Ovary (tissue), 7 donors: ENCODE measurements at regions not wholly inside any gene's neighbourhood (a gene's known extent, or its start where the extent isn't known, plus 50 kb on each side); places are given as distances from the start of the nearest gene placed in this dataset.

Experiments used
- DNase-seq, 5 donors: peaks; one replicate each; pipeline ENCODE4 v3.0.0-alpha.2; 2019 to 2020
- H3K27ac ChIP-seq, 2 donors: fragments of 200-600 bp; one replicate each; pipeline versions ENCODE4 v1.5.1 to v1.8.0; 2019 to 2022
- H3K27me3 ChIP-seq: fragments of 200-600 bp; one replicate; pipeline ENCODE4 v1.8.0; 2022
- H3K36me3 ChIP-seq: fragments of 200-600 bp; sonication (generic); one replicate; pipeline ENCODE4 v1.5.1; 2019
- H3K4me1 ChIP-seq: one replicate; pipeline ENCODE4 v1.8.1; 2013; ENCODE audit warnings: mild to moderate bottlenecking, moderate library complexity; ENCODE audit not compliant: insufficient read depth
- H3K4me3 ChIP-seq: fragments of 200-600 bp; sonication (generic); one replicate; pipeline ENCODE4 v1.5.1; 2017
- H3K9me3 ChIP-seq, 2 donors: fragments of 200-600 bp in 1 of 2; sonication (generic) in 1 of 2; one replicate each; pipeline versions ENCODE4 v1.5.1 to v1.8.1; 2013 to 2019; ENCODE audit warnings: mild to moderate bottlenecking in 1 of 2, moderate library complexity in 1 of 2
- EP300 ChIP-seq: sonication (generic); formaldehyde crosslinking; IDR thresholded peaks from one replicate; pipeline ENCODE4 v1.6.1; 2017; ENCODE audit warnings: antibody characterized with exemption
- POLR2A ChIP-seq: fragments of 450-650 bp; IDR thresholded peaks from one replicate; pipeline ENCODE4 v1.6.1; 2017; ENCODE audit warnings: antibody characterized with exemption, mild to moderate bottlenecking, moderate library complexity
- WGBS, 3 donors: extraction: QIAGEN DNeasy Blood & Tissue Kit in 1 of 3; methylation state at CpG; one replicate each; pipeline versions ENCODE4 v1.1.5 to v1.1.7; 2013 to 2017; 5-methylcytosine and 5-hydroxymethylcytosine counted together
- intact Hi-C, 4 donors: fragments of 100-400 bp; cut with DNase I; formaldehyde crosslinking; loops; one replicate each; pipeline versions ENCODE4 v1.11.0 to v1.15.1; 2022 to 2023
- TF ChIP-seq, protein P1 (sequence below), 3 donors: fragments of 450-650 bp in 2 of 3; fragments of 200-600 bp in 1 of 3; IDR thresholded peaks; one replicate each; pipeline versions ENCODE4 v1.5.1 to v1.8.0; 2016 to 2022; ENCODE audit warnings: antibody characterized with exemption in 3 of 3, mild to moderate bottlenecking in 1 of 3
- donor health status: DM: no; HTN: no; CAD: no; lungs with moderate emphysema.
- donor health status: DM: no; HTN: no; CAD: no.
- donor health status: Bipolar disorder and iron deficiency.
- donor health status: DM: no; HTN: no; CAD: no.
- donor health status: DM: yes; HTN: yes; CAD: no.

DNA sequence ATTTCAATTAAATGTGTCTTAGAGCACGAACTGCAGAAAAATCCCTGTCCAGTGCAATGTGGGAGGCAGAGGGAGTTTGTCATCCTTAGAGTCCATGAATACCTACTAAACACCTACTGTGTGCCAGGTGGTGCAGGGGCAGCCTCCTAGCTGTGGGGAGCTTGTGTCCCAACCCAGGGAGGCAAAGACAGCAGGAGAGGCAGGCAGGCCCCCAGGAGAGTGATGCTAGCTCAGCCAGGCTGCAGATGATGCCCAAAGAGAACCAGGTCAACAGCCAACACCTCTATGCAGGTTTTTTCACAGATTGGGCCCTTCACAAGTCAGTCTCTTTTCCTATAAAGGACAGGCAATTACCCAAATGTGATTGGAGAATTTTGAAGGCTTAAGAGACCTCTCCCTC is 108.2 kb upstream of the UQCRFS1 start:
- no peak overlapping the region for H3K4me3 ChIP-seq
- H3K36me3 ChIP-seq: no peaks in the 10 kb centered on the region
- no peak for TF ChIP-seq EP300
- 54 to 67% (median 65%) methylated on average over 1 of the region's 1 CpG for WGBS, 3 donors
- DNase-seq: no peak
- intact Hi-C loops: no loop called here
- H3K27me3 ChIP-seq: no peaks in the 10 kb centered on the region
- no peak overlapping the region for H3K27ac ChIP-seq
- H3K9me3 ChIP-seq: no peaks in the 10 kb centered on the region
- no peaks in the 10 kb centered on the region for H3K4me1 ChIP-seq

DNA sequence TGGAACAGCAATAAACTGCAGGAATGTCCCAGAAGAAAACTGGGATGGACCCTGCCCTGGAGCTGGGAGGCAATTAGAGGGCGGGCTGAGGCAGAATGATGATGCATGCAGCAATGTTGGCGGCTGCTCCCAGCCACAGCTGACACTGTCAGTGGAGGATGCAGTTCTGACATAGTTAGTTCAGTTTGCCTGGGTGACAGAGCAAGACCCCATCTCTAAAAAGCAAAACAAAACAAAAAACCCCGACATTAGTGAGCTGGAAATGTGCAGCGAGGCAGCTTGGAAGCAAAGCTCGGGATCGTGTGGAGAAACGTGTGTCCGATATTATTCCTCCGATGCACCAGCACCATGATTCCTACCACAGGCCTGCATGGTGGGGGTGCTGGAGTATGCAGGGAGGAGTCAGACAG is 110.1 kb upstream of the UQCRFS1 start:
- DNase-seq: no peak
- Histone ChIP-seq H3K27ac (no peak overlapping the region), H3K27me3 (no peaks in the 10 kb centered on the region), H3K4me1 (no peaks in the 10 kb centered on the region), H3K36me3 (no peaks in the 10 kb centered on the region), H3K9me3 (no peaks in the 10 kb centered on the region), H3K4me3 (no peak overlapping the region)
- 64 to 80% (median 69%) methylated on average over 9 of the region's 9 CpGs for WGBS, 3 donors
- TF ChIP-seq POLR2A: no peak
- TF ChIP-seq, protein P1, sequence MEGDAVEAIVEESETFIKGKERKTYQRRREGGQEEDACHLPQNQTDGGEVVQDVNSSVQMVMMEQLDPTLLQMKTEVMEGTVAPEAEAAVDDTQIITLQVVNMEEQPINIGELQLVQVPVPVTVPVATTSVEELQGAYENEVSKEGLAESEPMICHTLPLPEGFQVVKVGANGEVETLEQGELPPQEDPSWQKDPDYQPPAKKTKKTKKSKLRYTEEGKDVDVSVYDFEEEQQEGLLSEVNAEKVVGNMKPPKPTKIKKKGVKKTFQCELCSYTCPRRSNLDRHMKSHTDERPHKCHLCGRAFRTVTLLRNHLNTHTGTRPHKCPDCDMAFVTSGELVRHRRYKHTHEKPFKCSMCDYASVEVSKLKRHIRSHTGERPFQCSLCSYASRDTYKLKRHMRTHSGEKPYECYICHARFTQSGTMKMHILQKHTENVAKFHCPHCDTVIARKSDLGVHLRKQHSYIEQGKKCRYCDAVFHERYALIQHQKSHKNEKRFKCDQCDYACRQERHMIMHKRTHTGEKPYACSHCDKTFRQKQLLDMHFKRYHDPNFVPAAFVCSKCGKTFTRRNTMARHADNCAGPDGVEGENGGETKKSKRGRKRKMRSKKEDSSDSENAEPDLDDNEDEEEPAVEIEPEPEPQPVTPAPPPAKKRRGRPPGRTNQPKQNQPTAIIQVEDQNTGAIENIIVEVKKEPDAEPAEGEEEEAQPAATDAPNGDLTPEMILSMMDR (IDR thresholded peaks at IDR 0.05): no peak
- no peak for TF ChIP-seq EP300
- intact Hi-C loops: no loop called here

DNA sequence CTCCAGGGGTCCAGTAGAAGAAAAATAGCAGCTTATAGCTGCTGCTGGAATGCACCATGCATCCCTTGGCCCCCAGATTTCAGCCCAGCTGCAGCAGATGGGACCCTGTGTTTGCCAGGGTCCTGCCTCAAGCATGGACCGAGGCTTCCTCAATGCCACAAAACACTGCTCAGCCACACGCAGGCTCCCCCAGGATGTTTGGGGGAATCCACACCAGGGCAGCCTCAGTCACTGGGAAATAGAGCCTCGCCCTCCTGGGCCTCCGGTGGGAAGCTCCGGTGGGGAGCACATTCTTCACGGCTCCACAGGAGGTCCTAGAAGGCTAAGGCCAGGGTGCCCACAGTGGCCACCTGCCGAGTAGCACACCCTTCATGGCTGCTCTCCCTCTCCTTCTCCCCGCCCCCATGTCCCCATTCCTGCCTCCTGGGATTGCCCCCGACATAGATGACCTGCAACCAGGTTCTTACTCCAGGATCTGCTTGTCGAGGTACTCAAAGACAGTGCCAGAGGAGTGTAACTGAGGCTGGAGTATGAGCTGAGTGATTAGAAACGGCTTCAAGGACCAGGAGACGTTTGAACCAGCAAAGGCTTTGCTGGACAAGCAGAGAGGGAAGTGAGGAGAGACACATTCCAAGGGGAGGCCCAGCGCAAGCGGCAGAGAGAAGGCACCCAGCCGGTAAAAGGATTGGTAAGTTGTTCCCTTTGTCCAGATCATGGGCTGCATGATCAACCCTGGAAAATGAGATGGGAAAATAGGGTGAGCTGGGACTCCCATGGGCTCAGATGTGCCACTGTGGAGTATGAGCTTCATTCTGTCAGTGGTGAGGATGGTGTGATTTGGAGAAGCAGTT is 110.7 kb upstream of the UQCRFS1 start:
- intact Hi-C loops: no loop called here
- H3K4me3 ChIP-seq: no peak overlapping the region
- WGBS, 3 donors: 65 to 78% (median 71%) methylated on average over 15 of the region's 15 CpGs
- no peak overlapping the region for H3K27ac ChIP-seq
- H3K9me3 ChIP-seq: no peaks in the 10 kb centered on the region
- TF ChIP-seq, protein P1 (IDR thresholded peaks at IDR 0.05): no peak
- TF ChIP-seq EP300 (no peak), POLR2A (no peak)
- no peaks in the 10 kb centered on the region for H3K27me3 ChIP-seq
- no peaks in the 10 kb centered on the region for H3K36me3 ChIP-seq
- DNase-seq: no peak
- no peaks in the 10 kb centered on the region for H3K4me1 ChIP-seq

DNA sequence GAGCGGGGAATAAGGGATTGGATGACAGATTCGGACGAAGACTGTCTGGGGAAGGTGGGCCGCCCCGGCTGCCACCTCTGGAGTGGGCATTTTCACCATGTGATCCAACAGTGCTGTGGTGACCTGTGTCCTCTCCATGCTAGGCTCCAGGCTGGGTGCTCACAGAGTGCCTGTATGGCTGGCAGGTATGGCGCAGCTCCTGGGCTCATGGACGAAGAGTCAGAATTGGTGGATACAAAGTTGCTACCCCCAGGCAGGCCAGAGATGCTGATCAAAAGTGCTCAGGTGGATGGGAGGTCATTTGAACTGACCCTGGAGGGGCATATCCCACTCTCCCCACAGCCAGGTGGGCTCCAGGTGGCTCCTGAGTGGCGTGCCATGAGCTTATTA is 111.3 kb upstream of the UQCRFS1 start:
- no peak overlapping the region for H3K27ac ChIP-seq
- no peaks in the 10 kb centered on the region for H3K4me1 ChIP-seq
- H3K4me3 ChIP-seq: no peak overlapping the region
- no peaks in the 10 kb centered on the region for H3K9me3 ChIP-seq
- no peak for TF ChIP-seq POLR2A
- TF ChIP-seq EP300: no peak
- TF ChIP-seq, protein P1 (IDR thresholded peaks at IDR 0.05): no peak
- WGBS, 3 donors: 82 to 87% (median 86%) methylated on average over 8 of the region's 8 CpGs
- no peaks in the 10 kb centered on the region for H3K36me3 ChIP-seq
- intact Hi-C loops: no loop called here
- no peak for DNase-seq
- H3K27me3 ChIP-seq: no peaks in the 10 kb centered on the region

DNA sequence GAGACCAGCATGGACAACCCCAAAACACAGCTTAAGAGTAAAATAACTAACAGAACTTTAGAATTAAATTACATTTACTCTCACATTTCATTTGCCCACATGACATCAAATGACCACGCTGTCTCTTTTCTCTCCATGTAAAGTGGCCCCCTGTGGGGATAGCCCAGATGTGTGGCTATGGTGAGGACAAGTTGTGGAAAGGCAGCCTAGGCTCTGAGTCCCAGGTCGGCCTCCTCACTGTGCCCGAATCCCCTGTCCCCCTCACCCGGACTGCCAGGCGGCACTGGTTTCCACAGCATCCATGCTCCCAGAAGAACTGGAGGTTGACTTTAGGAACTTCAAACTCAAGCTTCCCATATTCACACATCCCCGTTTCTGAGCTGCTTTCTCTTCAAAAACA is 111.8 kb upstream of the UQCRFS1 start:
- Histone ChIP-seq H3K4me3 (no peak overlapping the region), H3K4me1 (no peaks in the 10 kb centered on the region), H3K27ac (no peak overlapping the region), H3K36me3 (no peaks in the 10 kb centered on the region), H3K27me3 (no peaks in the 10 kb centered on the region), H3K9me3 (no peaks in the 10 kb centered on the region)
- no peak for DNase-seq
- TF ChIP-seq POLR2A: no peak
- TF ChIP-seq EP300: no peak
- TF ChIP-seq, protein P1 (IDR thresholded peaks at IDR 0.05): no peak
- 80 to 85% (median 82%) methylated on average over 6 of the region's 6 CpGs for WGBS, 3 donors
- intact Hi-C loops: no loop called here
